HG03064 (cell line): ENCODE measurements at regions not wholly inside any gene's neighbourhood (a gene's known extent, or its start where the extent isn't known, plus 50 kb on each side); places are given as distances from the start of the nearest gene placed in this dataset.
"Not testable (repeated sequence)": the region's sequence is repeated elsewhere in the genome, so short reads cannot be mapped to it uniquely, and the experiment has no call there.

Experiments
- ATAC-seq: cut with Tn5 transposase; IDR thresholded peaks from one replicate; pipeline ENCODE4 v1.9.1; 2021; ENCODE audit warnings: low read depth; ENCODE audit not compliant: unreplicated experiment

GRCh38 chr3:103818800-103819199, 1384.0 kb downstream of the ZPLD1 start:
- ATAC-seq, result no peak

GRCh38 chr3:103825586-103825985, 1390.8 kb downstream of the ZPLD1 start:
- no peak for ATAC-seq

GRCh38 chr3:103829723-103830326, 1395.0 kb downstream of the ZPLD1 start:
- ATAC-seq, result no peak

GRCh38 chr3:103847081-103848062, 1412.6 kb downstream of the ZPLD1 start:
- ATAC-seq, result no peak

GRCh38 chr3:103851793-103852192, 1417.0 kb downstream of the ZPLD1 start:
- no peak for ATAC-seq

GRCh38 chr3:103862415-103862814, 1427.6 kb downstream of the ZPLD1 start:
- no peak for ATAC-seq

- no peak for ATAC-seq
These were observed 1428.6 kb downstream of the ZPLD1 start for GRCh38 chr3:103863381-103863780.

GRCh38 chr3:103866113-103866512, 1431.3 kb downstream of the ZPLD1 start:
- no peak for ATAC-seq

GRCh38 chr3:103873021-103873420, 1438.2 kb downstream of the ZPLD1 start:
- no peak for ATAC-seq

- no peak for ATAC-seq
These were observed 1439.2 kb downstream of the ZPLD1 start for GRCh38 chr3:103873897-103874545.

- ATAC-seq, result not testable (repeated sequence)
These were observed 1447.0 kb downstream of the ZPLD1 start for GRCh38 chr3:103881809-103882208.

GRCh38 chr3:103889675-103890074, 1454.9 kb downstream of the ZPLD1 start:
- no peak for ATAC-seq

- no peak for ATAC-seq
These were observed 1459.5 kb downstream of the ZPLD1 start for GRCh38 chr3:103894162-103894822.

GRCh38 chr3:103899328-103899727, 1464.5 kb downstream of the ZPLD1 start:
- no peak for ATAC-seq

- ATAC-seq, result no peak
These were observed 1461.7 kb upstream of the ALCAM start for GRCh38 chr3:103904991-103905390.

GRCh38 chr3:103906304-103906703, 1460.4 kb upstream of the ALCAM start:
- ATAC-seq, result no peak

- no peak for ATAC-seq
These were observed 1459.9 kb upstream of the ALCAM start for GRCh38 chr3:103906808-103907207.

- no peak for ATAC-seq
These were observed 1459.1 kb upstream of the ALCAM start for GRCh38 chr3:103907567-103907966.

GRCh38 chr3:103909395-103909794, 1457.3 kb upstream of the ALCAM start:
- no peak for ATAC-seq

GRCh38 chr3:103918336-103918735, 1448.4 kb upstream of the ALCAM start:
- ATAC-seq, result no peak

GRCh38 chr3:103919327-103919726, 1447.4 kb upstream of the ALCAM start:
- no peak for ATAC-seq
